ENCODE measurements at regions not wholly inside any gene's neighbourhood (a gene's known extent, or its start where the extent isn't known, plus 50 kb on each side); places are given as distances from the start of the nearest gene placed in this dataset.

DNA sequence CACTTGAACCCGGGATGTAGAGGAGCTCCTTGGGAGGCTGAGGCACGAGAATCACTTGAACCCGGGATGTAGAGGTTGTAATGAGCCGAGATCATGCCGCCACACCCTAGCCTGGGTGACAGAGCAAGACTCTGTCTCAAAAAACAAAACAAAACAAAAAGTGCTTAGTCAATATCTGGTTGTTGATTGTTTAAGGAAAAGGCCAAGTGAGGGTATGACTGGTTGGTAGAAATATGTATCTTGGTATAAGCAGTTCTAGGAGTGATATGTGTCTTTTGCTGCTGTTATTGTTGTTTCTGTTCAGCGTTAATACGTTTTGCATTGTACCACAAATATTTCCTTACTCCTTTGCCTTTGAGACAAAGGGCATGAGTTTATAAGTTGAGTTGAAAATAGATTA lies 210.7 kb upstream of the DMRT1 start:
- TF ChIP-seq EP300 (IDR thresholded peaks at IDR 0.05) = no peak
- no peak for TF ChIP-seq ZFP36 (IDR thresholded peaks at IDR 0.05; ENCODE audit: borderline replicate concordance, partially characterized antibody)
- TF ChIP-seq RAD21 (conservative IDR thresholded peaks at IDR 0.05 in 1 of 2, IDR thresholded peaks at IDR 0.05 in 1 of 2) = no peak
- TF ChIP-seq, protein P1, sequence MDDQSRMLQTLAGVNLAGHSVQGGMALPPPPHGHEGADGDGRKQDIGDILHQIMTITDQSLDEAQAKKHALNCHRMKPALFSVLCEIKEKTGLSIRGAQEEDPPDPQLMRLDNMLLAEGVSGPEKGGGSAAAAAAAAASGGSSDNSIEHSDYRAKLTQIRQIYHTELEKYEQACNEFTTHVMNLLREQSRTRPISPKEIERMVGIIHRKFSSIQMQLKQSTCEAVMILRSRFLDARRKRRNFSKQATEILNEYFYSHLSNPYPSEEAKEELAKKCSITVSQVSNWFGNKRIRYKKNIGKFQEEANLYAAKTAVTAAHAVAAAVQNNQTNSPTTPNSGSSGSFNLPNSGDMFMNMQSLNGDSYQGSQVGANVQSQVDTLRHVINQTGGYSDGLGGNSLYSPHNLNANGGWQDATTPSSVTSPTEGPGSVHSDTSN (IDR thresholded peaks at IDR 0.05) = no peak
- TF ChIP-seq MAZ (IDR thresholded peaks at IDR 0.05; ENCODE audit: borderline replicate concordance, low read depth, low read length) = no peak
- TF ChIP-seq CBX8 (IDR thresholded peaks at IDR 0.05) = no peak
- TF ChIP-seq EHF (CRISPR knock-in tag; IDR thresholded peaks at IDR 0.05) = no peak
- TF ChIP-seq ZC3H11A (IDR thresholded peaks at IDR 0.05) = no peak
- no peak for TF ChIP-seq NPAS2 (CRISPR knock-in tag; IDR thresholded peaks at IDR 0.05; ENCODE audit: borderline replicate concordance)
- no peak for TF ChIP-seq POLR2AphosphoS2 (conservative IDR thresholded peaks at IDR 0.05; ENCODE audit: low read length)
- no peak for TF ChIP-seq HOXA7 (CRISPR knock-in tag; IDR thresholded peaks at IDR 0.05)
- TF ChIP-seq, protein P2, sequence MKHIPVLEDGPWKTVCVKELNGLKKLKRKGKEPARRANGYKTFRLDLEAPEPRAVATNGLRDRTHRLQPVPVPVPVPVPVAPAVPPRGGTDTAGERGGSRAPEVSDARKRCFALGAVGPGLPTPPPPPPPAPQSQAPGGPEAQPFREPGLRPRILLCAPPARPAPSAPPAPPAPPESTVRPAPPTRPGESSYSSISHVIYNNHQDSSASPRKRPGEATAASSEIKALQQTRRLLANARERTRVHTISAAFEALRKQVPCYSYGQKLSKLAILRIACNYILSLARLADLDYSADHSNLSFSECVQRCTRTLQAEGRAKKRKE (CRISPR knock-in tag; IDR thresholded peaks at IDR 0.05; ENCODE audit: low read depth) = no peak
- TF ChIP-seq RFX5 (IDR thresholded peaks at IDR 0.05) = no peak
- TF ChIP-seq EHMT2 (IDR thresholded peaks at IDR 0.05; ENCODE audit: low read depth) = no peak
- no peak for TF ChIP-seq BHLHE40 (IDR thresholded peaks at IDR 0.05; ENCODE audit: low read depth, low read length)
- TF ChIP-seq, protein P3, sequence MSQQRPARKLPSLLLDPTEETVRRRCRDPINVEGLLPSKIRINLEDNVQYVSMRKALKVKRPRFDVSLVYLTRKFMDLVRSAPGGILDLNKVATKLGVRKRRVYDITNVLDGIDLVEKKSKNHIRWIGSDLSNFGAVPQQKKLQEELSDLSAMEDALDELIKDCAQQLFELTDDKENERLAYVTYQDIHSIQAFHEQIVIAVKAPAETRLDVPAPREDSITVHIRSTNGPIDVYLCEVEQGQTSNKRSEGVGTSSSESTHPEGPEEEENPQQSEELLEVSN (IDR thresholded peaks at IDR 0.05; ENCODE audit: borderline replicate concordance, low read depth) = no peak
- TF ChIP-seq, protein P4, sequence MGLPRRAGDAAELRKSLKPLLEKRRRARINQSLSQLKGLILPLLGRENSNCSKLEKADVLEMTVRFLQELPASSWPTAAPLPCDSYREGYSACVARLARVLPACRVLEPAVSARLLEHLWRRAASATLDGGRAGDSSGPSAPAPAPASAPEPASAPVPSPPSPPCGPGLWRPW (IDR thresholded peaks at IDR 0.05) = no peak
- TF ChIP-seq MAFK (IDR thresholded peaks at IDR 0.05; ENCODE audit: partially characterized antibody) = no peak
- no peak for TF ChIP-seq RARB (CRISPR knock-in tag; IDR thresholded peaks at IDR 0.05)
- no peak for TF ChIP-seq ZNF302 (CRISPR knock-in tag; IDR thresholded peaks at IDR 0.05)
- ATAC-seq (no peak), FAIRE-seq (no peak), DNase-seq (ENCODE audit: low read depth in 1 of 2, low spot score in 1 of 2) (no peak)
- peaks cover 8% of the 10 kb centered on the region; the same call in 1 of the 3 replicates for H3K4me1 ChIP-seq
- no peak overlapping the region for H3K4me2 ChIP-seq
- no peak overlapping the region for H3K4me3 ChIP-seq
- H3K27ac ChIP-seq = 0 out of 6 replicates have a peak overlapping the region, but pooled peaks of 1 of the 2 experiments have one; percentile 15
- H3K9me3 ChIP-seq = no peaks in the 10 kb centered on the region
- POLR2A ChIA-PET = no interaction called here
- CTCF ChIA-PET = interaction anchor here (0.8 to 1.3 kb wide), 5 partner anchors 10 to 134 kb away, joined by 3 to 4 read pairs (median 4); no protein-coding TSS in a partner anchor
- WGBS (ENCODE audit: missing lambda C conversion rate) = 61% methylated on average over 7 of the region's 7 CpGs

DNA sequence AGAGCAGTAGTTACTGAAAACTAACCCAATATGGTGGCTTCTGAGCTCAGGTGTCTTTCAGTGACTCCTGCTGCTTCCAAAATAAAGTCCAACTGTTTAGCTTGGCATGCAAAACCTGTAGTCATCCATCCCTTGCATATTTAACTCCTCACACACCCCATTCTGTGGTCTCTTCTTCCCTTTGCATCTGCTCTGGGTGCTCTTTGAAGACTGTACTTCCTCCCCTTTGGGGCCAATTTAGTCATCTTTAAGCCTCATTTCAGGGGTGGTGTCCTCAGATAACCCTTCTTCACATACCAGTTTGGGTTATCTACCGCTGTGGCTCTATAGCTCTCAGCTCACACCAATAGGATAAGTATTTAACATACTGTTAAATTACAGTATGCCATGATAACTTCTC lies 209.9 kb upstream of the DMRT1 start:
- DNase-seq (ENCODE audit: low read depth in 1 of 2, low spot score in 1 of 2) = no peak
- Histone ChIP-seq H3K27ac (no peak overlapping the region), H3K4me3 (no peak overlapping the region), H3K4me1 (peaks cover 8% of the 10 kb centered on the region; the same call in 1 of the 3 replicates), H3K4me2 (no peak overlapping the region), H3K9me3 (no peaks in the 10 kb centered on the region)
- ChIA-PET POLR2A (no interaction called here), CTCF (interaction anchor here (1.0 kb wide), 2 partner anchors 61 to 64 kb away, joined by 4 read pairs; no protein-coding TSS in a partner anchor)
- TF ChIP-seq HOXB5 (CRISPR knock-in tag; IDR thresholded peaks at IDR 0.05) (no peak), MYC (IDR thresholded peaks at IDR 0.05; ENCODE audit: borderline replicate concordance, low read length) (no peak), FOSL2 (IDR thresholded peaks at IDR 0.05) (no peak), FOSL2 (CRISPR knock-in tag; IDR thresholded peaks at IDR 0.05) (no peak), ZNF302 (CRISPR knock-in tag; IDR thresholded peaks at IDR 0.05) (no peak), CHD4 (IDR thresholded peaks at IDR 0.05; ENCODE audit: borderline replicate concordance) (no peak), PHF8 (IDR thresholded peaks at IDR 0.05; ENCODE audit: borderline replicate concordance, low read depth) (no peak), ZC3H11A (IDR thresholded peaks at IDR 0.05) (no peak), NR3C1 (IDR thresholded peaks at IDR 0.05) (no peak), ESRRA (IDR thresholded peaks at IDR 0.05; ENCODE audit: borderline replicate concordance, low read length) (no peak), TP53 (CRISPR knock-in tag; IDR thresholded peaks at IDR 0.05) (no peak)
- TF ChIP-seq, protein P5, sequence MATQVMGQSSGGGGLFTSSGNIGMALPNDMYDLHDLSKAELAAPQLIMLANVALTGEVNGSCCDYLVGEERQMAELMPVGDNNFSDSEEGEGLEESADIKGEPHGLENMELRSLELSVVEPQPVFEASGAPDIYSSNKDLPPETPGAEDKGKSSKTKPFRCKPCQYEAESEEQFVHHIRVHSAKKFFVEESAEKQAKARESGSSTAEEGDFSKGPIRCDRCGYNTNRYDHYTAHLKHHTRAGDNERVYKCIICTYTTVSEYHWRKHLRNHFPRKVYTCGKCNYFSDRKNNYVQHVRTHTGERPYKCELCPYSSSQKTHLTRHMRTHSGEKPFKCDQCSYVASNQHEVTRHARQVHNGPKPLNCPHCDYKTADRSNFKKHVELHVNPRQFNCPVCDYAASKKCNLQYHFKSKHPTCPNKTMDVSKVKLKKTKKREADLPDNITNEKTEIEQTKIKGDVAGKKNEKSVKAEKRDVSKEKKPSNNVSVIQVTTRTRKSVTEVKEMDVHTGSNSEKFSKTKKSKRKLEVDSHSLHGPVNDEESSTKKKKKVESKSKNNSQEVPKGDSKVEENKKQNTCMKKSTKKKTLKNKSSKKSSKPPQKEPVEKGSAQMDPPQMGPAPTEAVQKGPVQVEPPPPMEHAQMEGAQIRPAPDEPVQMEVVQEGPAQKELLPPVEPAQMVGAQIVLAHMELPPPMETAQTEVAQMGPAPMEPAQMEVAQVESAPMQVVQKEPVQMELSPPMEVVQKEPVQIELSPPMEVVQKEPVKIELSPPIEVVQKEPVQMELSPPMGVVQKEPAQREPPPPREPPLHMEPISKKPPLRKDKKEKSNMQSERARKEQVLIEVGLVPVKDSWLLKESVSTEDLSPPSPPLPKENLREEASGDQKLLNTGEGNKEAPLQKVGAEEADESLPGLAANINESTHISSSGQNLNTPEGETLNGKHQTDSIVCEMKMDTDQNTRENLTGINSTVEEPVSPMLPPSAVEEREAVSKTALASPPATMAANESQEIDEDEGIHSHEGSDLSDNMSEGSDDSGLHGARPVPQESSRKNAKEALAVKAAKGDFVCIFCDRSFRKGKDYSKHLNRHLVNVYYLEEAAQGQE (IDR thresholded peaks at IDR 0.05) = no peak
- TF ChIP-seq, protein P6, sequence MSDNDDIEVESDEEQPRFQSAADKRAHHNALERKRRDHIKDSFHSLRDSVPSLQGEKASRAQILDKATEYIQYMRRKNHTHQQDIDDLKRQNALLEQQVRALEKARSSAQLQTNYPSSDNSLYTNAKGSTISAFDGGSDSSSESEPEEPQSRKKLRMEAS (IDR thresholded peaks at IDR 0.05) = no peak
- TF ChIP-seq, protein P1 (IDR thresholded peaks at IDR 0.05) = no peak
- FAIRE-seq = no peak
- no peak for ATAC-seq
- 43% methylated on average over 1 of the region's 1 CpG for WGBS (ENCODE audit: missing lambda C conversion rate)

Data from A549 (cell line).